SU-DHL-6 (cell line): ENCODE measurements at regions not wholly inside any gene's neighbourhood (a gene's known extent, or its start where the extent isn't known, plus 50 kb on each side); places are given as distances from the start of the nearest gene placed in this dataset.

ENCODE experiments used
- CTCF ChIP-seq: fragments of 200-600 bp; sonication (generic); IDR thresholded peaks from one replicate; pipeline ENCODE4 v1.5.1; 2017; ENCODE audit warnings: antibody characterized with exemption, mild to moderate bottlenecking, low read length, moderate library complexity; ENCODE audit not compliant: insufficient read depth, poor library complexity, severe bottlenecking
- EZH2phosphoT487 ChIP-seq: fragments of 200-600 bp; sonication (generic), shearing (Covaris generic); conservative IDR thresholded peaks from 2 replicates; pipeline ENCODE4 v1.6.1; 2018; ENCODE audit warnings: mild to moderate bottlenecking, antibody characterized with exemption, low read length, moderate library complexity, mixed read lengths

GRCh38 chrX:13371186-13371585, 51.3 kb upstream of the ATXN3L start:
- no peak for TF ChIP-seq CTCF
- TF ChIP-seq EZH2phosphoT487: no peak
